GM18499 (cell line): ENCODE measurements at regions not wholly inside any gene's neighbourhood (a gene's known extent, or its start where the extent isn't known, plus 50 kb on each side); places are given as distances from the start of the nearest gene placed in this dataset.

ENCODE experiments used
- ATAC-seq: cut with Tn5 transposase; IDR thresholded peaks from one replicate; pipeline ENCODE4 v1.9.1; 2021; ENCODE audit warnings: moderate number of reproducible peaks; ENCODE audit not compliant: insufficient read depth, unreplicated experiment

GRCh38 chr15:87604857-87605446 is 651.6 kb downstream of the NTRK3 start:
- no peak for ATAC-seq

- ATAC-seq, result no peak
Measured at GRCh38 chr15:87602371-87602770, 654.2 kb downstream of the NTRK3 start.

- ATAC-seq, result no peak
Measured at GRCh38 chr15:87599616-87600015, 656.9 kb downstream of the NTRK3 start.

- no peak for ATAC-seq
Measured at GRCh38 chr15:87597346-87598052, 659.0 kb downstream of the NTRK3 start.

GRCh38 chr15:87591582-87591981 is 665.0 kb downstream of the NTRK3 start:
- no peak for ATAC-seq

GRCh38 chr15:87591042-87591441 is 665.5 kb downstream of the NTRK3 start:
- no peak for ATAC-seq

GRCh38 chr15:87589134-87589533 is 667.4 kb downstream of the NTRK3 start:
- ATAC-seq, result no peak

- ATAC-seq, result no peak
Measured at GRCh38 chr15:87582169-87582568, 674.4 kb downstream of the NTRK3 start.

- no peak for ATAC-seq
Measured at GRCh38 chr15:87579537-87579936, 677.0 kb downstream of the NTRK3 start.

- no peak for ATAC-seq
Measured at GRCh38 chr15:87578776-87579175, 677.8 kb downstream of the NTRK3 start.

- ATAC-seq, result no peak
Measured at GRCh38 chr15:87577336-87577735, 679.2 kb downstream of the NTRK3 start.

- no peak for ATAC-seq
Measured at GRCh38 chr15:87576486-87577176, 679.9 kb downstream of the NTRK3 start.

- no peak for ATAC-seq
Measured at GRCh38 chr15:87575896-87576473, 680.6 kb downstream of the NTRK3 start.

- no peak for ATAC-seq
Measured at GRCh38 chr15:87573534-87573933, 683.0 kb downstream of the NTRK3 start.

- no peak for ATAC-seq
Measured at GRCh38 chr15:87573039-87573438, 683.5 kb downstream of the NTRK3 start.

GRCh38 chr15:87572381-87572910 is 684.1 kb downstream of the NTRK3 start:
- ATAC-seq, result no peak

- no peak for ATAC-seq
Measured at GRCh38 chr15:87570206-87570605, 686.3 kb downstream of the NTRK3 start.

- no peak for ATAC-seq
Measured at GRCh38 chr15:87569581-87569980, 687.0 kb downstream of the NTRK3 start.

- no peak for ATAC-seq
Measured at GRCh38 chr15:87567406-87568030, 689.0 kb downstream of the NTRK3 start.

GRCh38 chr15:87566236-87566635 is 690.3 kb downstream of the NTRK3 start:
- ATAC-seq, result no peak

GRCh38 chr15:87564681-87565080 is 691.9 kb downstream of the NTRK3 start:
- no peak for ATAC-seq
